Loucy (cell line): ENCODE measurements at regions not wholly inside any gene's neighbourhood (a gene's known extent, or its start where the extent isn't known, plus 50 kb on each side); places are given as distances from the start of the nearest gene placed in this dataset.

Experiments used
- H2AFZ ChIP-seq: fragments of 200-600 bp; sonication (generic); 2 replicates; pipeline ENCODE4 v1.6.0; 2016; ENCODE audit warnings: antibody characterized with exemption, mild to moderate bottlenecking, low read length, moderate library complexity
- H3F3A ChIP-seq: fragments of 200-600 bp; 2 replicates; pipeline ENCODE4 v1.6.0; 2016; ENCODE audit warnings: antibody characterized with exemption, low read depth, mild to moderate bottlenecking
- H3K27me3 ChIP-seq: fragments of 200-600 bp; sonication (generic); 2 replicates; pipeline ENCODE4 v1.6.1; 2014; ENCODE audit warnings: low read length, mild to moderate bottlenecking; ENCODE audit not compliant: insufficient read depth, poor library complexity, severe bottlenecking
- H3K36me3 ChIP-seq: fragments of 200-600 bp; sonication (generic); 2 replicates; pipeline ENCODE4 v1.6.1; 2016; ENCODE audit warnings: low read length; ENCODE audit not compliant: insufficient read depth
- H3K4me1 ChIP-seq: fragments of 200-600 bp; sonication (generic); 2 replicates; pipeline ENCODE4 v1.5.1; 2014; ENCODE audit warnings: low read length, mild to moderate bottlenecking; ENCODE audit not compliant: insufficient read depth, poor library complexity, severe bottlenecking
- H3K4me2 ChIP-seq: fragments of 200-600 bp; sonication (generic); 2 replicates; pipeline ENCODE4 v1.6.0; 2014; ENCODE audit warnings: antibody characterized with exemption, low read length, low read depth, mild to moderate bottlenecking; ENCODE audit not compliant: poor library complexity, severe bottlenecking
- H3K4me3 ChIP-seq: fragments of 200-600 bp; sonication (generic); 2 replicates; pipeline ENCODE4 v1.5.1; 2014; ENCODE audit warnings: low read length, mild to moderate bottlenecking, mixed read lengths; ENCODE audit not compliant: poor library complexity, severe bottlenecking
- H3K79me2 ChIP-seq: fragments of 200-600 bp; sonication (generic); 2 replicates; pipeline ENCODE4 v1.6.1; 2014; ENCODE audit warnings: low read length; ENCODE audit not compliant: insufficient read depth
- H3K9ac ChIP-seq: fragments of 200-600 bp; sonication (generic); 2 replicates; pipeline ENCODE4 v1.6.0; 2014; ENCODE audit warnings: mild to moderate bottlenecking, low read depth, low read length, moderate library complexity; ENCODE audit not compliant: poor library complexity, severe bottlenecking
- H3K9me2 ChIP-seq: fragments of 200-600 bp; sonication (generic); replicated peaks from 2 replicates; pipeline ENCODE4 v1.6.1; 2016; ENCODE audit warnings: low read depth, low read length, mixed read lengths
- H3K9me3 ChIP-seq: fragments of 200-600 bp; sonication (generic); 2 replicates; pipeline ENCODE4 v1.6.1; 2014; ENCODE audit warnings: mild to moderate bottlenecking, antibody characterized with exemption, low read length, low read depth; ENCODE audit not compliant: insufficient read depth
- H4K20me1 ChIP-seq: fragments of 200-600 bp; sonication (generic); 2 replicates; pipeline ENCODE4 v1.6.0; 2014; ENCODE audit warnings: antibody characterized with exemption, low read length, mild to moderate bottlenecking; ENCODE audit not compliant: insufficient read depth, poor library complexity, severe bottlenecking
- EZH2phosphoT487 ChIP-seq: fragments of 200-600 bp; IDR thresholded peaks from 2 replicates; pipeline ENCODE4 v1.6.1; 2018; ENCODE audit warnings: antibody characterized with exemption, mild to moderate bottlenecking, moderate library complexity, borderline replicate concordance
- TF ChIP-seq, protein P1 (sequence below): fragments of 200-600 bp; sonication (generic); conservative IDR thresholded peaks from 2 replicates; pipeline ENCODE4 v1.5.1; 2014; ENCODE audit warnings: mild to moderate bottlenecking, antibody characterized with exemption, low read length

- H3K27me3 ChIP-seq, result no peaks in the 10 kb centered on the region
- no peaks in the 10 kb centered on the region for H3K9me3 ChIP-seq
These were observed 344.5 kb upstream of the PLET1 start for GRCh38 chr11:112605093-112605666.

GRCh38 chr11:112606656-112607055 lies 346.0 kb upstream of the PLET1 start:
- no peak overlapping the region for H3K4me2 ChIP-seq
- H3K27me3 ChIP-seq, result no peaks in the 10 kb centered on the region
- TF ChIP-seq, protein P1, sequence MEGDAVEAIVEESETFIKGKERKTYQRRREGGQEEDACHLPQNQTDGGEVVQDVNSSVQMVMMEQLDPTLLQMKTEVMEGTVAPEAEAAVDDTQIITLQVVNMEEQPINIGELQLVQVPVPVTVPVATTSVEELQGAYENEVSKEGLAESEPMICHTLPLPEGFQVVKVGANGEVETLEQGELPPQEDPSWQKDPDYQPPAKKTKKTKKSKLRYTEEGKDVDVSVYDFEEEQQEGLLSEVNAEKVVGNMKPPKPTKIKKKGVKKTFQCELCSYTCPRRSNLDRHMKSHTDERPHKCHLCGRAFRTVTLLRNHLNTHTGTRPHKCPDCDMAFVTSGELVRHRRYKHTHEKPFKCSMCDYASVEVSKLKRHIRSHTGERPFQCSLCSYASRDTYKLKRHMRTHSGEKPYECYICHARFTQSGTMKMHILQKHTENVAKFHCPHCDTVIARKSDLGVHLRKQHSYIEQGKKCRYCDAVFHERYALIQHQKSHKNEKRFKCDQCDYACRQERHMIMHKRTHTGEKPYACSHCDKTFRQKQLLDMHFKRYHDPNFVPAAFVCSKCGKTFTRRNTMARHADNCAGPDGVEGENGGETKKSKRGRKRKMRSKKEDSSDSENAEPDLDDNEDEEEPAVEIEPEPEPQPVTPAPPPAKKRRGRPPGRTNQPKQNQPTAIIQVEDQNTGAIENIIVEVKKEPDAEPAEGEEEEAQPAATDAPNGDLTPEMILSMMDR, result no peak
- H2AFZ ChIP-seq, result no peak overlapping the region
- H3K9me2 ChIP-seq, result no peaks in the 10 kb centered on the region
- no peaks in the 10 kb centered on the region for H3F3A ChIP-seq
- H3K4me3 ChIP-seq, result no peak overlapping the region
- no peak overlapping the region for H3K9ac ChIP-seq
- H3K79me2 ChIP-seq, result no peaks in the 10 kb centered on the region
- H3K36me3 ChIP-seq, result no peaks in the 10 kb centered on the region
- no peaks in the 10 kb centered on the region for H3K4me1 ChIP-seq
- H3K9me3 ChIP-seq, result no peaks in the 10 kb centered on the region
- H4K20me1 ChIP-seq, result no peaks in the 10 kb centered on the region

More at GRCh38 chr11:112605093-112605666, 344.5 kb upstream of the PLET1 start:
- Histone ChIP-seq H3K4me3 (no peak overlapping the region), H3K36me3 (no peaks in the 10 kb centered on the region), H3K9ac (no peak overlapping the region), H2AFZ (no peak overlapping the region), H3K79me2 (no peaks in the 10 kb centered on the region), H3K4me1 (no peaks in the 10 kb centered on the region), H3K4me2 (no peak overlapping the region), H3K9me2 (no peaks in the 10 kb centered on the region), H3F3A (no peaks in the 10 kb centered on the region), H4K20me1 (no peaks in the 10 kb centered on the region)
- TF ChIP-seq EZH2phosphoT487, result no peak
- TF ChIP-seq, protein P1, result no peak

- TF ChIP-seq, protein P1, result no peak
- TF ChIP-seq EZH2phosphoT487, result no peak
- Histone ChIP-seq H3F3A (no peaks in the 10 kb centered on the region), H3K4me2 (no peak overlapping the region), H3K79me2 (no peaks in the 10 kb centered on the region), H3K4me1 (no peaks in the 10 kb centered on the region), H3K9me2 (no peaks in the 10 kb centered on the region), H3K27me3 (no peaks in the 10 kb centered on the region), H3K9ac (no peak overlapping the region), H4K20me1 (no peaks in the 10 kb centered on the region), H2AFZ (no peak overlapping the region), H3K36me3 (no peaks in the 10 kb centered on the region), H3K9me3 (no peaks in the 10 kb centered on the region), H3K4me3 (no peak overlapping the region)
These were observed 347.8 kb upstream of the PLET1 start for GRCh38 chr11:112608509-112608908.
